ENCODE measurements at regions not wholly inside any gene's neighbourhood (a gene's known extent, or its start where the extent isn't known, plus 50 kb on each side); places are given as distances from the start of the nearest gene placed in this dataset.
"Not testable (repeated sequence)": the region's sequence is repeated elsewhere in the genome, so short reads cannot be mapped to it uniquely, and the experiment has no call there.

GRCh38 chr5:66405145-66405544 lies 191.0 kb upstream of the MAST4 start:
- TF ChIP-seq EZH2 (IDR thresholded peaks at IDR 0.05); POLR2AphosphoS5 (IDR thresholded peaks at IDR 0.05; ENCODE audit: borderline replicate concordance, low read depth, low read length); FOXP2 (optimal IDR thresholded peaks at IDR 0.05; ENCODE audit: control extremely low read depth, extremely low read length, insufficient read depth): not testable (repeated sequence)

Measured in SK-N-MC (cell line).